Dermis microvascular lymphatic vessel endothelial cell (primary cell): ENCODE measurements at regions not wholly inside any gene's neighbourhood (a gene's known extent, or its start where the extent isn't known, plus 50 kb on each side); places are given as distances from the start of the nearest gene placed in this dataset.

Experiments
- DNase-seq, 2 donors: peaks; one replicate each; pipeline versions ENCODE4 v3.0.0 to v3.0.0-alpha.2; 2010; ENCODE audit warnings: low read depth in 2 of 2

DNA sequence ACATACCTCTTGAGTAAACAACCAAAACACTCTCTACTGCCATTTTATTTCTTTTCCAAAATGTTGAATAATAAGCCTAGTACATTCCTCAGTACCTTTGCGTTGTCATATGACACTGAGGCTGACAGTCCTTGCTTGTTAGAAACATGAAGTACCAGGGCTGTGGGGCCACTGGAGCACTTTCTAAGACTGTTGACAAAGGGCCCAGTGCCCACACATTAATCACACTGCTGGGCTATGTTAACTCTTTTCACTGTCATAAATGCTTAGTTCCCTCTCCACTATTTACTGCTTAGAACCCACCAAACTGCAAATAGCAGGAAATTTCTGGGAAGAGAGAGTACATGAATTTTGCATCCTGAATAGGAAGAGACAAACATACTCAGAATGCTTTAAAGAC lies 57.1 kb downstream of the FAM47B start:
- DNase-seq, result no peak

DNA sequence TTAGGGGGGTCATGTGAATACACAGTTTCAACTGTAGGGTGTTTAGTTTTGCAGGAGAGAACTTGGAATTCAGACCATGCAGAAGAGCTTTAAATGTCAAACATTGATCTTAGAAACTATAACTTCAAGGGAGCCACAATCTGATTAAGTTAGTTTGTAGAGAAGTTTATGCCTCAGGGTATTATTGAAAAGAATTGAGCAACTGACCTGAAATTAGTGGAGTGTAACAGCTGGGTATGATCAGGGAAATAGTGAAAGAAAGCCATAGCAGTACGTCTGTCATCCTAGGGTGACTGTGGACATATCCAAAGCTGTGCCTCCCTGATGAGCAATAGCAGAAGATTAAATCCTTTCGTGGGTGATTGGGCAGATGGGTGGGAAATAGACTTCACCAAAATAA lies 63.8 kb downstream of the FAM47B start:
- DNase-seq, result no peak

DNA sequence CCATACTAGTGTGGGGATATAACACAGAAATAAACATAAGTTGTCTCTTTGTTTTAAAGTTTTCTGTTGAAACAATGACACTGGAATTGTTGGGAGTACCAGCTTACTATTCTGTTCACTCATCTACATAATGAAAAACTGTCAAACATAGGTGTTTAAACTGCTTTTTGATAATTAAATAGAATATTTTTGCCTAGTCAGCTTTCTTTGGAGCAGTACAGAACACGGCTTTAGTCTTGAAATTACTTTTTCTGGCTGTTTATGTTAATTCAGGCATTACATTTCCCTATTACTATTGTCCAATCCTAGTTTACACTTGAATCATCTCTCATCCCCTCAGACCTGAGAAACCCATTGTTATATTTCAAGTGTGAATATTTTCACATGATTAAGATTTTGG lies 73.0 kb downstream of the FAM47B start:
- DNase-seq, result no peak

DNA sequence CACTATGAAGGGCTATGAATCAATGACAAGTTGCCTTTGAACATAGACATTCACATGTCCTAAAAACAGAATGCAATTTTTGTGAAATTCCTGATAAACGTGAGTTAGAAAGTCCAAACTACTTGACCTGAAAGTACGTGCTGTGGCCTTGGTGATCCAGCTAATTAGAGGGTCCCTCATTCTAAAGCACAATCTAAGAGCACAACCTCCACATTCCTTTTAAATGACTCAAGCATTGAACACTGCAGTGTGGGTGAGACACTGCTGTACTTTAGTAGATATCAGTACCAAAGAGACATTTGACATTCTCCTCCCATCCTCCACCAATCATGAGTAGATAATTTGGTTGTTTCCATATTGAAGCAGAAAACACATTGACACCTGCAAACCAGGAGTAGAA lies 73.5 kb downstream of the FAM47B start:
- DNase-seq, result no peak

DNA sequence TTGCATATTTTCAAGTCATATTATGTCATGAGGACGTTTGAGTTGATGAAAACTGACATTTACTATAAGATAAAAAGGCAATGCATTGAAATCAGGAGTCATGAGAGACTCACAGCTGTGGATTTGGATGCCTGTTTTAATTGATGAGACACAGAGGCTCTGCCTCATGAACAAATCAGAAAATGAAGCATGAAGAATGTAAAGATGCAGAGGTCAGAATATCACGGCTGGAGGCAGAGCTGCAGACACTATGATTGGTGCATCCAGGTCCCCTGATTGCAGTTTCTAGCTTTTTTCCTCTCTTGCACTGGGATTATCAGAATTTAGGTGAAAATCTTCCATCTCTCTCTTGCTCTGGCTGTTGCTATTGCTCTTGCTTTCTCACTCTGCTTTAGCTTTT lies 74.7 kb downstream of the FAM47B start:
- DNase-seq, result no peak

DNA sequence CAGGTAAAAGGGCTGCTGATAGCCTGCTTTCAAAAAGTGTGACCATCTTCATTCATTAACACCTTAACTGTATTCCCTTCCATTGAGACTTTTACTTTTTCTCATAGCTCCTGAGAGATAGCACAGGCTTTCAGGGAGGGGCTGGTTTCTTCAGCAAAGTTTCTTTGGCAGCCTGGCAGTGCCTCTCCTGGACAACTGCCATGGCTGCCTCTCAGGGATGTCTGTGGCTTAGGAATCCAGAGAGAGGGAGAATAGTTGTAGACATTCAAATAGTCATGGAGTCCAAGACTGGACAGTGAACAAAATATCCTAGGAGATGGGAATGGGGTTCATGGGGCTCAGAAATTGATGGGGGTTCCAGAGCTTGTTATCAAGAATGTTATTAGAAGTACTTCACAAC lies 81.1 kb downstream of the FAM47B start:
- no peak for DNase-seq

DNA sequence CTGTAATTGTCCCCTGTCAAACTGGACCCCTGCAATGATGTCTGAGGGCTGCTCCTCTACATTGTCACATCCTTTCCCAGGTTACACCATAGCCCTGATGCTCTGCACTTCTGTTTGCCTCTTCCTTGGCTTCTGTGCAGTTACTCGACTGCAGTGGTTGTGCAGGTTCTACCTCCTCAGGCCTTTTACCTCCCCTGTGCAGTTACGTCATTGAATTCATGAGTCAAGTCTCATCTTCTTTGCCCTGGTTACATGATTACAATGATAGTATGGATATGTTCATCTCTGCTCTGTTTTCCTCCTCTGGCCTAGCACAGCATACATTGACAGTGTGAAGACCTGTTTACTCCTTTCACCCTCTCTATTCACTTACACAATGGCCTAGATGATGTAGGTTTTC lies 83.2 kb downstream of the FAM47B start:
- DNase-seq, result no peak

DNA sequence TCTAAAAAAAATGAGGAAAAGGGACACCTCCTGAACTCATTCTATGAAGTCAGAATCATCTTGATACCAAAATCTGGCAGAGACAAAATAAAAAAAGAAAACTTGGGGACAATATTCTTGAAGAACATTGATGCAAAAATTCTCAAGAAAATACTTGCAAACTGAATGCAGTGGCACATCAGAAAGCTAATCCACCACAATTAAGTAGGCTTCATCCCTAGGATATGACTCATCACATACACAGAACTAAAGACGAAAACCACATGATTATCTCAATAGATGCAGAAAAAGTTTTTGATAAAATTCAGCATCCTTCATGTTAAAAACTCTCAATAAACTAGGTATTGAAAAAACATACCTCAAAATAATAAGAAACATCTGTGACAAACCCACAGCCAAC lies 98.3 kb downstream of the FAM47B start:
- DNase-seq, result no peak

DNA sequence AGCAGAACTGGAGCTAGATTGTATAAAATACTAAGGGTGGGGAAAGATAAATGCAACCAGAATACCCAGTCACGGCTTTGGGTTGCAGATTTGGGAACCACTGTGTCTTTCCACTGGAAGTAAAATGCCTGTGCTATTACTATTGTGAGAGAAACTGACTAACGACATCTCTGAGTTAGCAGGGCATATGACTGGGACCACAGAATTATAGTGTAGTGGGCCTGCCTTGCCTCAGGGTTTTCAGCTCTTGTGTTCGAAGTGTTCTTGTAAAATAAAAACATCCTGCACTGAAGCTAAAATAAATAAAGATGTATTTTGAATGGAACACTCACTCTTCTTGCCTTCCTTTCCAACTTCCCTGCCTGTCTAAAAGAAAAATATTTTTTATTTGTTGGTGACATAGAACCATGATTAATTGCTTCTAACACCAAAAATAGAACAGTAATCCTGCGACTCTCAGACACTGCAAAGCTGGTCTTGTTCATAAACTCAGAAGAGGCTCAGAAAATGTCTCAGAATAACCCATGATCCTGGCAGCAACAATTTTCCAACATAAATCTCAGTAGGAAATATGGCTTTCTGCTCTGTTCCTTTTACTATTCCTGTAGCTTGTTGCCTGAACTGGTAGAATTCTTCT lies 104.2 kb downstream of the FAM47B start:
- DNase-seq, result peak in 1 of 2 donors; percentile 34

DNA sequence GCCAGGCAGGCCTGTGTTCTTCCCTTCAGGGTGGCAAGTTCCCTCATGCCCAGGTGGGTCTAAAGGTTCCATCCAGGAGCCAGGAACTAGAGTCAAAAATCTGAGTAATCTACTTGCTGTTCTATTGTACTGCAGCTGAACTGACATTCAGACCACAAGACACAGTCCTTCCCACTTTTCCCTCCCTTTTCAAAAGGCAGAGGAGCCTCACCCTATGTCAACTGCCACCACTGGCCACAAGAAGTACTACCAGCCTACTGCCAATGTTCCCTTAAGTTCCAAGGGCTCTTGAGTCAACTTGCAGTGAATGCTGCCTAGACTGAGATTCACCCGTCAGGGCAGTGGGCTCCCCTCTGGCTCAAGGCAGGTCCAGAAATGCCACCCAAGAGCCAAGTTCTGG lies 133.5 kb downstream of the FAM47B start:
- no peak for DNase-seq

DNA sequence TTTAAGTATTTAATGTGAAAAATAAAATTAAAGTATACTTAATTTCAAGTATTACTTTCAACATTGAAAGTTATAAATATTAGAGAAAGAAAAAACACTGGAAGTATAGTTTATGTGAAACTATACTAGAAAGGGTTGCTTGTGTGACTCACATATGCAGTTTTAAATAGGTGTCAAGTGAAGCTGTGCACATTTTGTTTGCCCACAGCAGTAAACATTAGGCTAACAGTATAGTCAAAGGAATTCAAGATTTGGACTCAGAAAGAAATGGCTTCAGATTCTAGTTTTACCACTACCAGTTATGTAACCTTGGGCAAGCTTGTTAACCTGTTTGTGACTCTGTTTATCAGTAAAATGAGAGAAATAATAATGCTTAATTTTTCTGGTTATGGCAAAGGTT lies 148.2 kb downstream of the FAM47B start:
- no peak for DNase-seq

DNA sequence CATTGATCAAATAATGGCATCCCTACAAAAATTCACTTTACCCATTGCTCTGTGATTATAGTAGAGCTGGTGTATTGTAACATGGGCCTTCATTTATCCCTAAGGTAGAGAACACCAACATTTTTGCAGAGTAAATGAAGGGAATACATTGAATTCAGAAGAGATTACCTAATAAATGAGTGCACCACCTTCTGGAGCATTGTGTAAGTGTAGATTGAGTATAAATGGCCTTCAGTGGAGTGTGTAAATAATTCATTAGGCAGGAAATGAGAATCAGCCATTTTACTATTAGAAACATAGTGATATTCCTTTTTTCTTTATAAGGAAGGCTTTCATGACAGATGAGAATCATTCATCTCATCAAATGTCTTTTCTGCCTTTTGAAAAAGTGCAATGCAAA lies 155.8 kb downstream of the FAM47B start:
- DNase-seq, result peak in 1 of 2 donors; percentile 3

DNA sequence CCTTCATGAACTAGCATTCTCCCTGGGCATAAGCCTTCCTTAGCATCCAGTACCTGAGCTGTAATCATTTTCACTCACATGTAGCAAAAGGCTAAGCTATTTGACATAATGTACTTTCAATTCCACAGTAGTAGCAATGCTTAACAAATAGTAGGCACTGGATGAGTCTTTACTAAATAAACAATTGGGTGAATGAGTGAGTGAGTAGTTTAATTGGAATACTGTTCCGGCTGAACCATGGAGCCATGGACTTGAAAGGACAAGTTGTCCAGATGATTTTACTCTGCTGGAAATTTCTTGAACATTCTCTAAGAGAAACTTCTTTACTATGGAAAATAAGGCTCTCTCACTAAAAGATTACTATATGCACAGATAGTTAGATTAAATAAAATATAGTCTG lies 159.3 kb downstream of the FAM47B start:
- no peak for DNase-seq

DNA sequence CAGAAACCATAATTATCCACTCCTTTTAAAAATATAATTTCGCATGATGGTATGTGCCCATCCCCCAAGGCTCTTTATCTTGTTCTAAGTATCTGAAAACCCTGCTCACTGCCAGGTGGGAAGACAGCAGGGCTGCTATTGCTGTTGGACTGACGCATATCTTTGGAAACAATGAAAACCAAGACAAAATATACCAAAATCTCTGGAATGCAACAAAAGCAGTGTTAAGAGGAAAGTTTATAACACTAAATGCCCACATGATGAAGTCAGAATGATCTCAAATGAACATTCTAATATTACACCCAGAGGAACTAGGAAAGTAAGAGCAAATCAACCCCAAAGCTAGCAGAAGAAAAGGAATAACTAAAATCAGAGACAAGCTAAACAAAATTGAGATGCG lies 162.0 kb downstream of the FAM47B start:
- DNase-seq, result no peak

DNA sequence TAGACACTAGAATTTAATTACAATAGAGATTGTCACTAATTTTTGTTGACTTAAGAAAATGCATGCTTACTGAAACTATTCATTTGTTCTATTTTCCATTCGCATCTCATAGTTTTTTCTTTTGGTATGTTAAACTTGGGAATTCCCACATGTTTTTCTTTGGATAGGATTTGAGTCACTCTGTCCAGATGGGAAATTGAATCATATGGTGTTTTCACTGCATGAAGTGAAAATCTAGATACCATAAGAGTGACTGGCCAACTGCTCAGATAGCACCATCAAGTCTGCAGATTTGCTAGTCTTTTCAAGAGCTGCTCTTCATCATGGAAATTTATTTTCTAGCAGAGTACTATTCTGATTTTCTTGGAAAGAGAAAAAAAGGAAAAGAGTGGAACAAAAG lies 172.6 kb downstream of the FAM47B start:
- DNase-seq, result peak in 1 of 2 donors; percentile 1

DNA sequence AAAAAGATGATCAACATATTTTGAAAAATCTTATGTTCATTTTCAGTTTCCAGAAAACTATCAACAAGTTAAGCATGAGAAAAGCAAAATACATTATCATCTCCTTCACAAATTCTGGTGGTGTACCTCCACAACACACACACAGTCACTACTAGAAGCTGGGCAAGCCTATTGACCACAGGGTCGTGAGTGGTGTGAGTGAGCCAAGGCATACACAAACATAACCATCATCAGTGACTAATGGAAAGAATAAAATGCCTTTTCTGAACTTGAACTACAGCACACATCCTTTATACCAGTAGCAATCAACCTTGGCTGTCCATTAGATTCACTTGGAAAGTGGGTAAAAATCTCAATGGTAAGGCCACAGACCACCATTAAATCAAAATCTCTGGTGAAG lies 180.2 kb downstream of the FAM47B start:
- DNase-seq, result no peak

DNA sequence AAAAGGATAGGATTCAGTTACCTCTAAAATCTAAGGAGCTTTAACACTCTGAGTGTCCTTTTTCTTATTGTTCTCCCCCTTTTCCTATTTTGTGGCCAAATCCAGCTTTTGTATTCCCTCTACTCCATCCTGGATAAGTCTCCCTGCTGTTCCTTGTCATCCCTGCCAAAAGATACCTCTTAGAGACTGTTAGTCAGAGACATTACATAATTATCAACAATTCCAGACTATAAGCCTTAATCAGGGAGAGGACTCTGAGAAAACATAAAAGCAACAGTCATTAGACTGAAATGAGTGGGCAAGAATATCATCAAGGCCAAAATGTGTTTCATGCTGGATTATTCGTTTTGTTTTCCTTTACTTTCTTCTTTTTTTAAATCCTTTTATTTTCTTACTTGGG lies 206.9 kb downstream of the FAM47B start:
- no peak for DNase-seq

DNA sequence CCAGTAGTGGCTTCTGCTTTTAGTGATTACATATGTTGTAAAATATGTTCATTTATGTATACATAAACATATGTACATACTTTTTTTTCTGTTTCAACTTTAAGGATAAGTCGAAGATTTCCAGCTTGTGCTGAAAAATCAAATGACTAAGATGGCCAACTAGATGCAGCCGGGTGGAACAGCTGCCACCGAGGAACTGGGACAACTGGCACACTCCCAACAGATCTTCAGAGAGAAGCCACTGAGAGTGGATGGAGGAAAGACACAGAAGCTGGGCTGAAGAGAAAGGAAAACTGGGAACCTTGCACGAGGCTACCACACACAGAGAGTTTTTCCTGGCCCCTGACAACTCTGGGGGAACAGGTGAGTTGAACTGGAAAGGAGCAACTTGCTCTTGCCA lies 207.5 kb downstream of the FAM47B start:
- DNase-seq, result no peak

DNA sequence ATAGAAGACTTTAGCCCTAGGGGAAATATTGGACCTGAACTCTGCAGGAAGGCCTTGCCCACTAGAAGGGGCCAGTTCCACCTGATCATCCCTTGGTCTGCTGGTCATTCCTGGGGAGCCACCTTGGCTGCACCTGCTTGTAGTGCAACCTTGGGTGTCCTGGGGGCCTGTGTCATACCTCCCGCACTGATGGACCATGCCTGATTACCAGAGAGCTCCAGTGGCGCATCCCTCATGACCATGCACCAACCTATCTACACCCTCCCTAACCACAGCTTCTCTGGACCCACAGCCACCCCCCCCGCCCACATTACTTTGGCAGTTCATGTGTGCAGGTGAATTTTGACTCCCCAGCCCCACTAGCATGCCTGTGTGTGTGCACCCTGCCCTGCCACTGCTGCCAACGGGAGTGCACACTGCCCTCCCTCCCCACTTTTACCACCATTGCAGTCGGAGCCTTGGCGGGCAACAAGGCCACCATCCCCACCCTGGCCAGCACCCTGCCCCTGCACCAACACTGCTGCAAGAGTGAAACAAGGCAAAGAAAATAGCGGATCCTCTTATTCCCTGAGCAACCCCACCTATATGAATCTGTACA lies 208.1 kb downstream of the FAM47B start:
- no peak for DNase-seq

DNA sequence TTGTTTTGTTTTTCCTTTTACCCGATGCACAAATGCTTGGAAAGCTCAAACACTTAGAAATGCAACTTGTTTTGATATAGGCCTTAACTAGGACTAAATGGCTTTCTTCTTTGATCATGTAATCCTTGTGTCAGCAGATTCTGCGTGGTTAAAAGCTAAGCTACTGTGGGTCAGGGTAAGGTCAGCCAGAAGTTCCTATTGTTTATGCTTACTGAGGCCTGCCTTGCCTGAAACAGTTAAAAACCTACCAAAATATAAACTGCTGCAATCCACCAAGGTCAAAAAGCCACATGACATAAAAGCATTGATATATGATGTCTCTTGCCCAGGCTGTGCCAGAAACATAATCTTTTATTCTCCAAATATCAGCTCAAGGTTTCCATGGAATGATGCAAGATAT lies 223.4 kb downstream of the FAM47B start:
- DNase-seq, result no peak
